Uterus (tissue), 3 donors: ENCODE measurements at regions not wholly inside any gene's neighbourhood (a gene's known extent, or its start where the extent isn't known, plus 50 kb on each side); places are given as distances from the start of the nearest gene placed in this dataset.

Source experiments
- DNase-seq, 2 donors: peaks; one replicate each; pipeline ENCODE4 v3.0.0-alpha.2; 2019 to 2020
- H3K27ac ChIP-seq, 2 donors: fragments of 200-600 bp; sonication (generic); 1 replicate in 1 of 2; 2 replicates in 1 of 2; pipeline ENCODE4 v1.5.1; 2016 to 2018
- H3K27me3 ChIP-seq, 2 donors: fragments of 200-600 bp; sonication (generic); one replicate each; pipeline ENCODE4 v1.5.1; 2018 to 2019; ENCODE audit warnings: control low read depth in 1 of 2
- H3K36me3 ChIP-seq, 2 donors: fragments of 200-600 bp; sonication (generic); one replicate each; pipeline ENCODE4 v1.5.1; 2019; ENCODE audit warnings: control low read depth in 1 of 2
- H3K4me1 ChIP-seq, 2 donors: fragments of 200-600 bp; sonication (generic); one replicate each; pipeline ENCODE4 v1.5.1; 2018 to 2019; ENCODE audit warnings: control low read depth in 1 of 2
- H3K4me3 ChIP-seq, 2 donors: fragments of 200-600 bp; sonication (generic); 1 replicate in 1 of 2; 2 replicates in 1 of 2; pipeline ENCODE4 v1.5.1; 2018 to 2019; ENCODE audit warnings: mild to moderate bottlenecking in 1 of 2
- H3K9me3 ChIP-seq, 2 donors: fragments of 200-600 bp; sonication (generic); one replicate each; pipeline ENCODE4 v1.5.1; 2019; ENCODE audit warnings: control low read depth in 1 of 2
- CTCF ChIP-seq, 4 experiments: fragments of 200-600 bp in 2 of 4; fragments of 450-650 bp in 2 of 4; sonication (generic) in 2 of 4; IDR thresholded peaks; one replicate each; pipeline ENCODE4 v1.5.1; 2016 to 2019; ENCODE audit warnings: antibody characterized with exemption in 4 of 4, mild to moderate bottlenecking in 2 of 4, moderate library complexity in 1 of 4
- POLR2A ChIP-seq, 2 donors: fragments of 450-650 bp; IDR thresholded peaks; one replicate each; pipeline ENCODE4 v1.6.1; 2016; ENCODE audit warnings: antibody characterized with exemption in 2 of 2, mild to moderate bottlenecking in 1 of 2, moderate library complexity in 1 of 2
- intact Hi-C: fragments of 100-400 bp; cut with DNase I; formaldehyde crosslinking; loops from one replicate; pipeline ENCODE4 v1.15.1; 2023; ENCODE audit warnings: low total_unique reads
- donor health status: DM: yes; HTN: yes; CAD: no.

DNA sequence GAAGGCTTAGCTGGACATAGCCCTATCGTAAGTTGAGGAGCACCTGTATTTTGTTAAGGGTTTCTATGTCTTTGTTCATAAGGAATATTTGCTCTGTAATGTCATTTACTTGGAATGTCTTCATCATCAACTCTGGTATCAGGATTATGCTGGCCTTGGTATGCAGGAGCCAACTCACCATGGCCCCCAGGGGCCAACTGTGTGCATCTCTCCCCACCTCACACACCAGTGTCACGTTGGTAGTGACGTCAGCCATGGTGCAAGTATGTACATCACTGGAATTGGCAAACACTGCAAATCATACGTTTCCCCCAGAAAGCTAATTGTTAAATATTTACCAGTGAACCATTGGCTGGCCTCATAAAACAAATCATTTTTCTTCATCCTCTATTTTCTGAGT is 70.8 kb downstream of the YTHDF1 start:
- DNase-seq, result no peak
- Histone ChIP-seq H3K4me3 (no peak overlapping the region), H3K4me1 (no peaks in the 10 kb centered on the region), H3K27ac (no peak overlapping the region), H3K9me3 (no peaks in the 10 kb centered on the region), H3K27me3 (peaks cover 0 to 3% of the 10 kb centered on the region in 2 donors), H3K36me3 (no peaks in the 10 kb centered on the region)
- no peak for TF ChIP-seq CTCF (IDR thresholded peaks at IDR 0.05)
- no peak for TF ChIP-seq POLR2A (IDR thresholded peaks at IDR 0.05)
- intact Hi-C loops, result no loop called here

- no peak for TF ChIP-seq POLR2A (IDR thresholded peaks at IDR 0.05)
- no peak for TF ChIP-seq CTCF (IDR thresholded peaks at IDR 0.05)
- intact Hi-C loops, result no loop called here
- H3K4me1 ChIP-seq, result no peaks in the 10 kb centered on the region
- H3K27me3 ChIP-seq, result peaks cover 0 to 3% of the 10 kb centered on the region in 2 donors
- no peaks in the 10 kb centered on the region for H3K9me3 ChIP-seq
- no peak overlapping the region for H3K4me3 ChIP-seq
- DNase-seq, result no peak
- H3K27ac ChIP-seq, result no peak overlapping the region
- no peaks in the 10 kb centered on the region for H3K36me3 ChIP-seq
Measured at GRCh38 chr20:63142933-63143332, 73.0 kb downstream of the YTHDF1 start.

- H3K4me3 ChIP-seq, result no peak overlapping the region
- no peak overlapping the region for H3K27ac ChIP-seq
- no peak for DNase-seq
- no peaks in the 10 kb centered on the region for H3K9me3 ChIP-seq
- intact Hi-C loops, result no loop called here
- no peaks in the 10 kb centered on the region for H3K4me1 ChIP-seq
- no peak for TF ChIP-seq CTCF (IDR thresholded peaks at IDR 0.05)
- H3K27me3 ChIP-seq, result peaks cover 0 to 3% of the 10 kb centered on the region in 2 donors
- no peaks in the 10 kb centered on the region for H3K36me3 ChIP-seq
Measured at GRCh38 chr20:63141531-63141930, 74.4 kb downstream of the YTHDF1 start.

GRCh38 chr20:63140514-63141433 is 75.2 kb downstream of the YTHDF1 start:
- TF ChIP-seq POLR2A (IDR thresholded peaks at IDR 0.05) (no peak), CTCF (IDR thresholded peaks at IDR 0.05) (no peak)
- no peak overlapping the region for H3K4me3 ChIP-seq
- intact Hi-C loops, result no loop called here
- no peaks in the 10 kb centered on the region for H3K4me1 ChIP-seq
- no peaks in the 10 kb centered on the region for H3K36me3 ChIP-seq
- no peaks in the 10 kb centered on the region for H3K9me3 ChIP-seq
- no peak for DNase-seq
- no peak overlapping the region for H3K27ac ChIP-seq
- peaks cover 0 to under 1% of the 10 kb centered on the region in 2 donors for H3K27me3 ChIP-seq

DNA sequence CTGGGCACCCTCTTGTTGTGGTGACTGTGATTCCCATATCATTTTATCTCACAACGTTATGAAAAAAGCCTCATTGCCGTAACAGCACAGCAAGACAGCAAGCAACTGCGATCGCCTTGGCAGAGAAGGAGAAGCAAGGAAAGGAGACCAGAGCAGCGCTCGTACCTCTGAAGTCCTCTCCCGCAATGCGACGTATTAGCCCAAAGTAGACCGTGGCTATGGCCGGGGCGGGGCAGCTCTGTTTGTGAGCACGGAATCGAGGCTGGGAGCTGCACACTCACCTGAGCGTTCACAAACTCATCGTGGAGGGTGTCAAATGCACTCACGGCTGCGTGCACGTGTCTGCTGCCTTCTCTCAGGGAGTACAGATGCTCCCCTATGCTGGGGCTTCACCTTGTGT is 76.1 kb downstream of the YTHDF1 start:
- Histone ChIP-seq H3K9me3 (no peaks in the 10 kb centered on the region), H3K27ac (no peak overlapping the region), H3K36me3 (no peaks in the 10 kb centered on the region), H3K4me3 (no peak overlapping the region), H3K27me3 (no peaks in the 10 kb centered on the region), H3K4me1 (no peaks in the 10 kb centered on the region)
- intact Hi-C loops, result no loop called here
- DNase-seq, result no peak
- TF ChIP-seq POLR2A (IDR thresholded peaks at IDR 0.05), result no peak
- no peak for TF ChIP-seq CTCF (IDR thresholded peaks at IDR 0.05)
